Caco-2 (cell line): ENCODE measurements at regions not wholly inside any gene's neighbourhood (a gene's known extent, or its start where the extent isn't known, plus 50 kb on each side); places are given as distances from the start of the nearest gene placed in this dataset.

ENCODE experiments used
- BruUV-seq: library from RNA; stranded (reverse); fragments of 400-500 nt; replicated peaks from 2 replicates; lab custom pipeline; 2021; lab: Mats Ljungman, UMichigan
- CTCF ChIA-PET: fragments of 300-600 bp; sonication (Branson Sonifier 250); formaldehyde crosslinking; loops from one replicate; lab custom pipeline; 2022; ENCODE audit warnings: antibody characterized with exemption; lab: Charles Lee
- POLR2A ChIA-PET: fragments of 300-600 bp; sonication (Branson Sonifier 250); formaldehyde crosslinking; loops from one replicate; lab custom pipeline; 2022; ENCODE audit warnings: antibody characterized with exemption; lab: Charles Lee
- DNase-seq, 2 experiments: peaks; one replicate each; pipeline versions ENCODE4 v3.0.0 to v3.0.0-alpha.2; 2020 to 2022
- H3K27me3 ChIP-seq: replicated peaks from 2 replicates; pipeline ENCODE4 v1.6.0; 2011; ENCODE audit warnings: low read length; ENCODE audit not compliant: control insufficient read depth, insufficient read depth
- H3K36me3 ChIP-seq: 2 replicates; pipeline ENCODE4 v1.5.1; 2011; ENCODE audit warnings: low read length; ENCODE audit not compliant: control insufficient read depth, insufficient read depth
- H3K4me1 ChIP-seq: fragments of 250-450 bp; sonication (Bioruptor Pico); 2 replicates; pipeline ENCODE4 v1.5.1; 2020; ENCODE audit warnings: mild to moderate bottlenecking
- H3K4me3 ChIP-seq: 2 replicates; pipeline ENCODE4 v1.5.1; 2011; ENCODE audit warnings: low read depth, mild to moderate bottlenecking, control low read depth, low read length
- H3K9me3 ChIP-seq: fragments of 250-450 bp; sonication (Bioruptor Pico); 2 replicates; pipeline ENCODE4 v1.5.1; 2020; ENCODE audit warnings: mild to moderate bottlenecking, moderate library complexity
- H3K27ac Mint-ChIP-seq: one replicate; pipeline ENCODE4 v1.8.0; 2022; ENCODE audit warnings: mixed read lengths; ENCODE audit not compliant: unreplicated experiment
- H3K27me3 Mint-ChIP-seq: one replicate; pipeline ENCODE4 v1.8.0; 2022; ENCODE audit warnings: mixed read lengths; ENCODE audit not compliant: insufficient read depth, unreplicated experiment
- H3K36me3 Mint-ChIP-seq: one replicate; pipeline ENCODE4 v1.8.0; 2022; ENCODE audit warnings: mild to moderate bottlenecking, mixed read lengths; ENCODE audit not compliant: insufficient read depth, unreplicated experiment
- H3K4me1 Mint-ChIP-seq: one replicate; pipeline ENCODE4 v1.8.0; 2022; ENCODE audit warnings: low read depth, mixed read lengths; ENCODE audit not compliant: unreplicated experiment
- H3K4me3 Mint-ChIP-seq: one replicate; pipeline ENCODE4 v1.8.0; 2022; ENCODE audit warnings: mild to moderate bottlenecking, moderate library complexity, mixed read lengths; ENCODE audit not compliant: unreplicated experiment
- H3K9me3 Mint-ChIP-seq: one replicate; pipeline ENCODE4 v1.8.0; 2022; ENCODE audit warnings: mixed read lengths; ENCODE audit not compliant: unreplicated experiment
- intact Hi-C: fragments of 100-400 bp; cut with micrococcal nuclease; formaldehyde crosslinking; loops from one replicate; pipeline ENCODE4 v1.10.0; 2022; ENCODE audit not compliant: unreplicated experiment
- TF ChIP-seq, protein P1 (sequence below), 2 experiments: fragments of 200-600 bp in 1 of 2; IDR thresholded peaks; 1 replicate in 1 of 2; 2 replicates in 1 of 2; pipeline versions ENCODE4 v1.5.1 to v1.8.0; 2011 to 2022; ENCODE audit warnings: antibody characterized with exemption in 1 of 2, control low read depth in 1 of 2, inconsistent platforms in 1 of 2, low read depth in 1 of 2, low read length in 1 of 2, mild to moderate bottlenecking in 1 of 2, moderate library complexity in 1 of 2; ENCODE audit not compliant: insufficient read depth in 1 of 2, severe bottlenecking in 1 of 2, unreplicated experiment in 1 of 2

GRCh38 chr7:97798046-97799019 lies 66.4 kb downstream of the TAC1 start:
- CTCF ChIA-PET, result no interaction called here
- H3K4me1 ChIP-seq, result 0 out of 2 replicates have a peak, but pooled peaks cover 7% of the 10 kb centered on the region
- no peak overlapping the region for H3K4me3 ChIP-seq
- no peak for DNase-seq
- intact Hi-C loops, result no loop called here
- BruUV-seq, result no TSS peak
- H3K27me3 ChIP-seq, result no peaks in the 10 kb centered on the region
- Mint-ChIP-seq H3K9me3 (no peaks in the 10 kb centered on the region), H3K4me1 (no peaks in the 10 kb centered on the region), H3K27ac (no peak overlapping the region), H3K4me3 (no peak overlapping the region), H3K36me3 (no peaks in the 10 kb centered on the region), H3K27me3 (peaks cover 4% of the 10 kb centered on the region)
- no peaks in the 10 kb centered on the region for H3K36me3 ChIP-seq
- POLR2A ChIA-PET, result no interaction called here
- H3K9me3 ChIP-seq, result no peaks in the 10 kb centered on the region
- TF ChIP-seq, protein P1, sequence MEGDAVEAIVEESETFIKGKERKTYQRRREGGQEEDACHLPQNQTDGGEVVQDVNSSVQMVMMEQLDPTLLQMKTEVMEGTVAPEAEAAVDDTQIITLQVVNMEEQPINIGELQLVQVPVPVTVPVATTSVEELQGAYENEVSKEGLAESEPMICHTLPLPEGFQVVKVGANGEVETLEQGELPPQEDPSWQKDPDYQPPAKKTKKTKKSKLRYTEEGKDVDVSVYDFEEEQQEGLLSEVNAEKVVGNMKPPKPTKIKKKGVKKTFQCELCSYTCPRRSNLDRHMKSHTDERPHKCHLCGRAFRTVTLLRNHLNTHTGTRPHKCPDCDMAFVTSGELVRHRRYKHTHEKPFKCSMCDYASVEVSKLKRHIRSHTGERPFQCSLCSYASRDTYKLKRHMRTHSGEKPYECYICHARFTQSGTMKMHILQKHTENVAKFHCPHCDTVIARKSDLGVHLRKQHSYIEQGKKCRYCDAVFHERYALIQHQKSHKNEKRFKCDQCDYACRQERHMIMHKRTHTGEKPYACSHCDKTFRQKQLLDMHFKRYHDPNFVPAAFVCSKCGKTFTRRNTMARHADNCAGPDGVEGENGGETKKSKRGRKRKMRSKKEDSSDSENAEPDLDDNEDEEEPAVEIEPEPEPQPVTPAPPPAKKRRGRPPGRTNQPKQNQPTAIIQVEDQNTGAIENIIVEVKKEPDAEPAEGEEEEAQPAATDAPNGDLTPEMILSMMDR (IDR thresholded peaks at IDR 0.05; ENCODE audit: insufficient read depth in 1 of 2, low read depth in 1 of 2, low read length in 1 of 2, severe bottlenecking in 1 of 2, unreplicated experiment in 1 of 2), result no peak

- Mint-ChIP-seq H3K27me3 (peaks cover 4% of the 10 kb centered on the region), H3K27ac (no peak overlapping the region), H3K36me3 (no peaks in the 10 kb centered on the region), H3K4me1 (no peaks in the 10 kb centered on the region), H3K4me3 (no peak overlapping the region), H3K9me3 (no peaks in the 10 kb centered on the region)
- ChIA-PET POLR2A (no interaction called here), CTCF (interaction anchor here (0.6 kb wide), 1 partner anchor 216 kb away, joined by 3 read pairs; no protein-coding TSS in a partner anchor)
- Histone ChIP-seq H3K36me3 (no peaks in the 10 kb centered on the region), H3K4me1 (0 out of 2 replicates have a peak, but pooled peaks cover 7% of the 10 kb centered on the region), H3K4me3 (no peak overlapping the region), H3K27me3 (no peaks in the 10 kb centered on the region), H3K9me3 (no peaks in the 10 kb centered on the region)
- intact Hi-C loops, result no loop called here
- no TSS peak for BruUV-seq
- no peak for DNase-seq
- TF ChIP-seq, protein P1 (IDR thresholded peaks at IDR 0.05; ENCODE audit: insufficient read depth in 1 of 2, low read depth in 1 of 2, low read length in 1 of 2, severe bottlenecking in 1 of 2, unreplicated experiment in 1 of 2), result no peak
Observed at GRCh38 chr7:97801108-97801507, 69.2 kb downstream of the TAC1 start.
